ENCODE measurements at regions not wholly inside any gene's neighbourhood (a gene's known extent, or its start where the extent isn't known, plus 50 kb on each side); places are given as distances from the start of the nearest gene placed in this dataset.

- no peak for TF ChIP-seq CTCF (IDR thresholded peaks at IDR 0.05)
- no peak for TF ChIP-seq POLR2A (IDR thresholded peaks at IDR 0.05)
Measured at GRCh38 chr16:79966226-79966625, 365.7 kb upstream of the MAF start.
